AG04449 (cell line): ENCODE measurements at regions not wholly inside any gene's neighbourhood (a gene's known extent, or its start where the extent isn't known, plus 50 kb on each side); places are given as distances from the start of the nearest gene placed in this dataset.

ENCODE experiments used
- CTCF ChIA-PET: fragments of 350-600 bp; formaldehyde crosslinking; extraction: SDS; loops from one replicate; lab custom pipeline; 2021; ENCODE audit warnings: antibody characterized with exemption; lab: Yijun Ruan, JAX
- POLR2A ChIA-PET: fragments of 400-600, 350-600 bp; formaldehyde crosslinking; extraction: SDS; loops from one replicate; lab custom pipeline; 2020; ENCODE audit warnings: antibody characterized with exemption, inconsistent platforms; lab: Yijun Ruan, JAX
- DNase-seq: peaks from one replicate; pipeline ENCODE4 v3.0.0-alpha.2; 2010; ENCODE audit warnings: low read depth, low spot score
- H3K4me3 ChIP-seq: 2 replicates; pipeline ENCODE4 v1.5.1; 2011; ENCODE audit warnings: low read depth, mild to moderate bottlenecking, control low read depth, low read length
- TF ChIP-seq, protein P1 (sequence below): IDR thresholded peaks from one replicate; pipeline ENCODE4 v1.5.1; 2011; ENCODE audit warnings: mild to moderate bottlenecking, moderate library complexity, low read length, control low read depth, inconsistent platforms; ENCODE audit not compliant: insufficient read depth; ENCODE audit errors: missing control alignments

DNA sequence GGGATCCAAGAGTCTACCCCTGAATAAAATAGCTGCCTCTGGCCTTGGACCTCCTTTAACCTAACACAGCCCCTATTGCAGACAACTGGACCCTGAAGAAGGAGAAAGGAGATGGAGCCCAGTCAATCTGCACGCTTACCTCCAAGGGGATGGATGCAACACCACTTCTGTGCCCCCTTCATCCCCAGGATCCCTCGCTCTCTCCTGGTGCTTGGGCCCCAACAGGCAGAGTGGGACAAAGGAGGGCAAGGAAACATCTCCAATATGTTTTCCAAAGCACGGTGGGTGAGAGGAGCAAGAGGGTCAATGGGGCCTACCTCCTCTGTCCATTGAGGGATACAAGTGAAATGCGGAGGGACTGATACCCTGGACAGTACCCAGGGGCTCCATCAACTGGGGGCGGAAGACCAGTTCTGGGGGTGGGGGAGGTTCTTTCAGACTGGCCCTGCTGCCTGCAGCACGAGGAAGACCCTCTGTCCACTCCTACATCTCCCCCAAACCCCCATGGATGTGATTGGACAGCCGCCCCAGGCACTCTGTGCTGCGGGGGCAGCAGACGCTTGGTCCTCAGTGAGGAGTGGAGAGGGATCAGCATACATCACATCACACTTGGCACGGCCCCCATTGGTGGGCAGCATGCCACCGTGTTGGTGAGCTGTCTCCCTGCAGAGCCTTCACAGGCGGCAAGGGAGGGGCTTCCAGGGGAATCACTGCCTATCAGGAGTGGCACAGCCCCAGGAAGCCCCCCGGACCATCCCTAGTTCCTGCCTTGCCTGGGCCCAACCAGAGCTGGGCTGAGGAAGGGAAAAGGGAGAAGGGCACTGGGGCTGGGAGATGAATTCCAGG lies 70.6 kb downstream of the MRPL14 start:
- CTCF ChIA-PET = interaction anchor here (0.8 to 2.5 kb wide), 6 partner anchors 11 to 288 kb away, joined by 3 to 17 read pairs (median 4); no protein-coding TSS in a partner anchor
- POLR2A ChIA-PET = interaction anchor here (0.8 to 1.1 kb wide), 2 partner anchors 46 to 48 kb away, joined by 3 to 4 read pairs; no protein-coding TSS in a partner anchor
- no peak for DNase-seq
- TF ChIP-seq, protein P1, sequence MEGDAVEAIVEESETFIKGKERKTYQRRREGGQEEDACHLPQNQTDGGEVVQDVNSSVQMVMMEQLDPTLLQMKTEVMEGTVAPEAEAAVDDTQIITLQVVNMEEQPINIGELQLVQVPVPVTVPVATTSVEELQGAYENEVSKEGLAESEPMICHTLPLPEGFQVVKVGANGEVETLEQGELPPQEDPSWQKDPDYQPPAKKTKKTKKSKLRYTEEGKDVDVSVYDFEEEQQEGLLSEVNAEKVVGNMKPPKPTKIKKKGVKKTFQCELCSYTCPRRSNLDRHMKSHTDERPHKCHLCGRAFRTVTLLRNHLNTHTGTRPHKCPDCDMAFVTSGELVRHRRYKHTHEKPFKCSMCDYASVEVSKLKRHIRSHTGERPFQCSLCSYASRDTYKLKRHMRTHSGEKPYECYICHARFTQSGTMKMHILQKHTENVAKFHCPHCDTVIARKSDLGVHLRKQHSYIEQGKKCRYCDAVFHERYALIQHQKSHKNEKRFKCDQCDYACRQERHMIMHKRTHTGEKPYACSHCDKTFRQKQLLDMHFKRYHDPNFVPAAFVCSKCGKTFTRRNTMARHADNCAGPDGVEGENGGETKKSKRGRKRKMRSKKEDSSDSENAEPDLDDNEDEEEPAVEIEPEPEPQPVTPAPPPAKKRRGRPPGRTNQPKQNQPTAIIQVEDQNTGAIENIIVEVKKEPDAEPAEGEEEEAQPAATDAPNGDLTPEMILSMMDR = no peak
- no peak overlapping the region for H3K4me3 ChIP-seq

GRCh38 chr6:44054721-44055559 lies 72.3 kb downstream of the MRPL14 start:
- TF ChIP-seq, protein P1 = no peak
- no peak for DNase-seq
- ChIA-PET POLR2A (interaction anchor here (0.7 to 2.2 kb wide), 4 partner anchors 13 to 285 kb away, joined by 3 to 17 read pairs (median 4); partner anchors contain the start of gene VEGFA), CTCF (interaction anchor here (0.8 to 2.5 kb wide), 4 partner anchors 9 to 24 kb away, joined by 3 to 10 read pairs (median 3); no protein-coding TSS in a partner anchor)
- H3K4me3 ChIP-seq = no peak overlapping the region

- no peak overlapping the region for H3K4me3 ChIP-seq
- ChIA-PET CTCF (interaction anchor here (1.1 to 2.5 kb wide), 3 partner anchors 17 to 25 kb away, joined by 3 to 10 read pairs (median 6); no protein-coding TSS in a partner anchor), POLR2A (interaction anchor here (0.8 to 2.4 kb wide), 5 partner anchors 12 to 284 kb away, joined by 3 to 17 read pairs (median 8); partner anchors contain the start of gene VEGFA)
- no peak for DNase-seq
- TF ChIP-seq, protein P1 = no peak
Observed at GRCh38 chr6:44053760-44054556, 73.3 kb downstream of the MRPL14 start.

DNA sequence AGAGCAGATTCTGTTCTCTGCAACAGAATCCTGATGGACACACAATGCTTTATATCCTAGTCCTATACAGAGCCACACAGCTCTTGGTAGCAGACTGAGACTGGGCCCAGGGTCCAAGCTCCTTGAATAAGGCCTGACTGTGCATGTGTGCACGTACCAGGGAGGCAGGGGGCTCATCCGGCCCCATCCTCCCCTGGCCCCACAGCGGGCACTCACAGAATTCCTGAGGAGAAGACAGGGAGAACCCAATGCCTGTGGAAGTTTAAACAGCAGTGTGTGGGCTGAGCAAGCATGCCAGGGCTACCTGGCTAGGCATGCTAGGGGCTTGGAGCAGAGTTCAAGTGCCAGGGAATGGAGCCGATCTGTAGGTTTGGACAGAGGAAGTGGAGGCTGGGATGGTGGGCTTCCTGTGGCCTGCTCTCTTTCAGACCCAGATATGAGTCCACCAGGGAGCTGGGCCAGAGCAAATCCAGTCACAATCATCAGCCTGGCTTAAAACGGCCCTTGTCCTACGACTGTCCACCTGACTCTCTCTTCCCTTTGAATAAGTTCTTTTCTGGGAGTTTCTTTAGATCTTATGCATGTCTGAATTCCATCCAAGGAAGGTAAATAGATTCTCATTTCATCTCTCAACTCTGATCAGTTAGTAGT lies 74.0 kb downstream of the MRPL14 start:
- no peak overlapping the region for H3K4me3 ChIP-seq
- DNase-seq = no peak
- ChIA-PET POLR2A (interaction anchor here (0.8 to 2.4 kb wide), 4 partner anchors 11 to 283 kb away, joined by 3 to 17 read pairs (median 8); partner anchors contain the start of gene VEGFA), CTCF (interaction anchor here (1.5 to 2.5 kb wide), 4 partner anchors 12 to 279 kb away, joined by 5 to 12 read pairs (median 8); no protein-coding TSS in a partner anchor)
- TF ChIP-seq, protein P1 = no peak

DNA sequence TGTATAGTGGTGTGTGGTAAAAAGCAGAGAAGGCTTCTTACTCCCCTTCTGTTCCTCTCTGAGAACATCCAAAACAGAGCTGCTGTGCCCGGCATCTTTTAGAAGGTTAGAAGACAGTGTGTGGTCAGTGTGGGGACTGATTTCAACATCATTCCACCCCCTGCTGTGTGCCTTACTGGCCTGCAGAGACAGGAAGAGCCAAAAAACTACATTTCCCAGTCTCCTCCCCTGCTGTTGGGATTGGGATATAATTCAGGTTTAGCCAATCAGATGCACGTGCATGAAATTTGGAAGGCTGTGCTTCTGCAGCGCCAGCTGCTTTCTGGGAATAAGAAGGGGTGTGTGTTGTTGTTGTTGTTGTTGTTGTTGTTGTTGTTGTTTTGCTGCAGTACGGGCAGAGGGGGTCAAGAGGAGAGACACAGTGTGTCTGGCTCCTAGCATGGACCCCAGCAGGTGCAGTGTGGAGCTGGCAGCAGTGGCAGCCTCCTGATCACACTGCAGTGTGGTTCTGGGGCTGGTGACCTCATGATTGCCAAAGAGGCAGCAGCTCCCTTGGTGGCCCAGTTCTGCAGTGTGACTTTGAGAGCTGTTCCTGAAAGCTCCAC lies 74.7 kb downstream of the MRPL14 start:
- TF ChIP-seq, protein P1 = no peak
- H3K4me3 ChIP-seq = no peak overlapping the region
- CTCF ChIA-PET = interaction anchor here (0.7 to 2.2 kb wide), 5 partner anchors 9 to 278 kb away, joined by 3 to 12 read pairs (median 5); no protein-coding TSS in a partner anchor
- POLR2A ChIA-PET = interaction anchor here (1.6 to 2.4 kb wide), 3 partner anchors 11 to 282 kb away, joined by 5 to 9 read pairs (median 8); partner anchors contain the start of gene VEGFA
- DNase-seq = no peak
